ENCODE measurements at regions not wholly inside any gene's neighbourhood (a gene's known extent, or its start where the extent isn't known, plus 50 kb on each side); places are given as distances from the start of the nearest gene placed in this dataset.

GRCh38 chr11:21806508-21806907, 386.4 kb upstream of the ANO5 start:
- CTCF ChIA-PET, result no interaction called here
- Mint-ChIP-seq H3K36me3 (ENCODE audit: low read depth) (no peaks in the 10 kb centered on the region), H3K27ac (no peak overlapping the region)

DNA sequence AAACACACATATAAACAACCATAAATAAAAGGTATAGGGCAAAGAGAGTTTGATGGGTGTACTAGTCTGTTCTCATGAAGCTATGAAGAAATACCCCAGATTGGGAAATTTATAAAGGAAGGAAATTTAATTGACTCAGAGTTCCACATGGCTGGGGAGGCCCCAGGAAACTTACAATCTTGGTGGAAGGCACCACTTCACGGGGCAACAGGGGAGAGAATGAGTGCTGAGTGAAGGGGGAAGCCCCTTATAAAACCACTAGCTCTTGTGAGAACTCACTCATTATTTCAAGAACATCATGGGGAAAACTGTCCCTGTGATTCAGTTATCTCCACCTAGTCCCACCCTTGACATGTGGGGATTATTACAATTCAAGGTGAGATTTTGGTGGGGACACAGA, 385.9 kb upstream of the ANO5 start:
- no peak overlapping the region for H3K27ac Mint-ChIP-seq
- CTCF ChIA-PET, result interaction anchor here (0.5 kb wide), 1 partner anchor 22 kb away, joined by 3 read pairs; no protein-coding TSS in a partner anchor
- H3K27me3 Mint-ChIP-seq (ENCODE audit: low read depth), result no peaks in the 10 kb centered on the region
- DNase-seq, result peak; percentile 42
- peaks cover 2% of the 10 kb centered on the region for H3K4me1 Mint-ChIP-seq (ENCODE audit: low read depth)
- peaks cover 13% of the 10 kb centered on the region for H3K9me3 Mint-ChIP-seq
- no peaks in the 10 kb centered on the region for H3K36me3 Mint-ChIP-seq (ENCODE audit: low read depth)
- H3K4me3 Mint-ChIP-seq, result no peak overlapping the region
- intact Hi-C loops (cut with micrococcal nuclease), result no loop called here

More at GRCh38 chr11:21806508-21806907, 386.4 kb upstream of the ANO5 start:
- H3K9me3 Mint-ChIP-seq, result peaks cover 13% of the 10 kb centered on the region
- DNase-seq, result no peak
- intact Hi-C loops (cut with micrococcal nuclease), result no loop called here
- peaks cover 2% of the 10 kb centered on the region for H3K4me1 Mint-ChIP-seq (ENCODE audit: low read depth)
- H3K4me3 Mint-ChIP-seq, result no peak overlapping the region
- no peaks in the 10 kb centered on the region for H3K27me3 Mint-ChIP-seq (ENCODE audit: low read depth)

GRCh38 chr11:21807350-21807749, 385.5 kb upstream of the ANO5 start:
- H3K27ac Mint-ChIP-seq, result no peak overlapping the region
- CTCF ChIA-PET, result interaction anchor here (0.5 kb wide), 1 partner anchor 22 kb away, joined by 3 read pairs; no protein-coding TSS in a partner anchor
- H3K4me1 Mint-ChIP-seq (ENCODE audit: low read depth), result peaks cover 2% of the 10 kb centered on the region
- no peaks in the 10 kb centered on the region for H3K36me3 Mint-ChIP-seq (ENCODE audit: low read depth)
- H3K9me3 Mint-ChIP-seq, result peaks cover 13% of the 10 kb centered on the region
- intact Hi-C loops (cut with micrococcal nuclease), result no loop called here
- H3K27me3 Mint-ChIP-seq (ENCODE audit: low read depth), result no peaks in the 10 kb centered on the region
- DNase-seq, result no peak
- H3K4me3 Mint-ChIP-seq, result no peak overlapping the region

DNA sequence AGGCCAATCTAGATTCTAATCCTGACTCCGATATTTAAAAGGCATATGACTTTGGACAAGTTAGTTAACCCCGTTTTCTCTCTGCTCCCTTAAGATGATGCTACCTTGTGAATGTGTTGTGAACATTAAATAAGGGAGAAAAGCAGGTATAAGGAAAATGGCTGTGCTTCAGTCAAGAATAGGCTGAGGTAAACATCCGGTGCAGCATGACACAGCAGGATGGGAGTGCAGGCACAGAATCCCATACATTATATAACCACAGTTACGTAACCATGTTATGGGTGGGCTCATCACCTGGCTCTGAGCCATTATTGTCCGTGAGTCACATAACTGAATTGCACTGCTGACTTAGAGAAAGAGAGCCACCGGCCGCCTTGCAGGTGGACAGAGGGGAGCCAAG, 382.2 kb upstream of the ANO5 start:
- intact Hi-C loops (cut with micrococcal nuclease), result no loop called here
- CTCF ChIA-PET, result no interaction called here
- H3K4me1 Mint-ChIP-seq (ENCODE audit: low read depth), result peaks cover 2% of the 10 kb centered on the region
- H3K36me3 Mint-ChIP-seq (ENCODE audit: low read depth), result no peaks in the 10 kb centered on the region
- no peaks in the 10 kb centered on the region for H3K27me3 Mint-ChIP-seq (ENCODE audit: low read depth)
- H3K27ac Mint-ChIP-seq, result no peak overlapping the region
- peaks cover 1% of the 10 kb centered on the region for H3K9me3 Mint-ChIP-seq
- no peak overlapping the region for H3K4me3 Mint-ChIP-seq
- DNase-seq, result no peak

DNA sequence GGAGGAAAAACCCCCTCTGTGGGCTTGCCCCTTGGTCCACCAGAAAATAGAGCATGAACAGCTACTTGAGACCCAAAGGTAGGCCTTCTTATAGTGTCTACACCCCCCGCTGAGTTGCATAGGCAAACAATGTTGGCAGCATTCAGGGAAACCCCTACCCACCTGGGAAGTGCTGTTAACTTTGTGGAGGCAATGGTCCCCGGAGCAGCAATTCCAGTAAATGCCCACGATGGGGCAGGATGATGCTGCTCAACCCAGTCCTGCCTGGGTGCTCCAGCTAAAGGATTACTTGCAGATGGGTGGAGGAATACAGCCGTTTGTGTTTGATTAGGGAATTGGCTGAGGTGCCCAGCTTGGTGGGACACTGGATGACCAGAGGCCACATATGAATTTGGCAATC, 381.3 kb upstream of the ANO5 start:
- Mint-ChIP-seq H3K36me3 (ENCODE audit: low read depth) (no peaks in the 10 kb centered on the region), H3K9me3 (peaks cover 1% of the 10 kb centered on the region), H3K4me3 (no peak overlapping the region), H3K4me1 (ENCODE audit: low read depth) (no peaks in the 10 kb centered on the region), H3K27ac (no peak overlapping the region), H3K27me3 (ENCODE audit: low read depth) (no peaks in the 10 kb centered on the region)
- CTCF ChIA-PET, result no interaction called here
- no peak for DNase-seq
- intact Hi-C loops (cut with micrococcal nuclease), result no loop called here

GRCh38 chr11:21814169-21814568, 378.7 kb upstream of the ANO5 start:
- Mint-ChIP-seq H3K9me3 (peaks cover 1% of the 10 kb centered on the region), H3K36me3 (ENCODE audit: low read depth) (no peaks in the 10 kb centered on the region), H3K4me1 (ENCODE audit: low read depth) (no peaks in the 10 kb centered on the region), H3K4me3 (no peak overlapping the region), H3K27ac (no peak overlapping the region), H3K27me3 (ENCODE audit: low read depth) (no peaks in the 10 kb centered on the region)
- no peak for DNase-seq
- intact Hi-C loops (cut with micrococcal nuclease), result no loop called here
- CTCF ChIA-PET, result no interaction called here

- H3K4me1 Mint-ChIP-seq (ENCODE audit: low read depth), result no peaks in the 10 kb centered on the region
- CTCF ChIA-PET, result no interaction called here
Measured at GRCh38 chr11:21817696-21818095, 375.2 kb upstream of the ANO5 start.

DNA sequence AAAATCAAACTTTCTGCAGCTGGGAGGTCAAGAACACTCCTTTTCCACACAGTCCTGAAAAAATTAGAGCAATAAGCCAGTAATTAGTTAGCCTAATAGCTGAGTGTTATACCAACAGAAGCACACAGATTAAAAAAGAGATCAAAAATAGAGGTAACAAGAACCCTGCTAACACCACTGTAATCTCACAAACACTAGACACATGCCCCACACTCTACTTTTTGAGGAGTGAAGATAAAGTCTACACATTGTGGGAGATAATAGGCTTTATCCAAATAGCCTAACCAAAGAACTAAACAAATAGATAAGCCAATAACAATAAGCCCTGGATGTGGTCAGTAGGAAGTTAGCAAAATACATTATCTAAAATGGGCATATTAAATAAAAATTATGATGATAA, 372.7 kb upstream of the ANO5 start:
- CTCF ChIA-PET, result no interaction called here
- H3K27me3 Mint-ChIP-seq (ENCODE audit: low read depth), result no peaks in the 10 kb centered on the region
- no peaks in the 10 kb centered on the region for H3K4me1 Mint-ChIP-seq (ENCODE audit: low read depth)

More at GRCh38 chr11:21817696-21818095, 375.2 kb upstream of the ANO5 start:
- intact Hi-C loops (cut with micrococcal nuclease), result no loop called here
- no peaks in the 10 kb centered on the region for H3K36me3 Mint-ChIP-seq (ENCODE audit: low read depth)
- no peaks in the 10 kb centered on the region for H3K9me3 Mint-ChIP-seq
- H3K27me3 Mint-ChIP-seq (ENCODE audit: low read depth), result no peaks in the 10 kb centered on the region
- no peak overlapping the region for H3K4me3 Mint-ChIP-seq
- no peak for DNase-seq
- no peak overlapping the region for H3K27ac Mint-ChIP-seq

GRCh38 chr11:21825127-21825526, 367.8 kb upstream of the ANO5 start:
- H3K27ac Mint-ChIP-seq, result no peak overlapping the region
- H3K4me3 Mint-ChIP-seq, result no peak overlapping the region
- no peaks in the 10 kb centered on the region for H3K4me1 Mint-ChIP-seq (ENCODE audit: low read depth)
- H3K9me3 Mint-ChIP-seq, result peaks cover 2% of the 10 kb centered on the region
- CTCF ChIA-PET, result no interaction called here
- no peaks in the 10 kb centered on the region for H3K27me3 Mint-ChIP-seq (ENCODE audit: low read depth)
- no peak for DNase-seq
- intact Hi-C loops (cut with micrococcal nuclease), result no loop called here
- H3K36me3 Mint-ChIP-seq (ENCODE audit: low read depth), result no peaks in the 10 kb centered on the region

More for the DNA sequence above, 372.7 kb upstream of the ANO5 start:
- no peaks in the 10 kb centered on the region for H3K36me3 Mint-ChIP-seq (ENCODE audit: low read depth)
- H3K9me3 Mint-ChIP-seq, result no peaks in the 10 kb centered on the region
- DNase-seq, result no peak
- intact Hi-C loops (cut with micrococcal nuclease), result no loop called here
- H3K4me3 Mint-ChIP-seq, result no peak overlapping the region
- no peak overlapping the region for H3K27ac Mint-ChIP-seq

GRCh38 chr11:21838427-21838826, 354.5 kb upstream of the ANO5 start:
- Mint-ChIP-seq H3K27me3 (ENCODE audit: low read depth) (no peaks in the 10 kb centered on the region), H3K27ac (no peak overlapping the region), H3K4me3 (no peak overlapping the region), H3K9me3 (peaks cover 4% of the 10 kb centered on the region), H3K4me1 (ENCODE audit: low read depth) (no peaks in the 10 kb centered on the region), H3K36me3 (ENCODE audit: low read depth) (no peaks in the 10 kb centered on the region)
- intact Hi-C loops (cut with micrococcal nuclease), result no loop called here
- no peak for DNase-seq
- CTCF ChIA-PET, result no interaction called here

GRCh38 chr11:21839796-21840195, 353.1 kb upstream of the ANO5 start:
- no peaks in the 10 kb centered on the region for H3K4me1 Mint-ChIP-seq (ENCODE audit: low read depth)
- H3K27ac Mint-ChIP-seq, result no peak overlapping the region
- CTCF ChIA-PET, result no interaction called here
- no peak for DNase-seq
- H3K9me3 Mint-ChIP-seq, result peaks cover 3% of the 10 kb centered on the region
- no peak overlapping the region for H3K4me3 Mint-ChIP-seq
- H3K36me3 Mint-ChIP-seq (ENCODE audit: low read depth), result no peaks in the 10 kb centered on the region
- intact Hi-C loops (cut with micrococcal nuclease), result no loop called here
- no peaks in the 10 kb centered on the region for H3K27me3 Mint-ChIP-seq (ENCODE audit: low read depth)

- Mint-ChIP-seq H3K4me3 (no peak overlapping the region), H3K27me3 (ENCODE audit: low read depth) (no peaks in the 10 kb centered on the region), H3K4me1 (ENCODE audit: low read depth) (no peaks in the 10 kb centered on the region), H3K36me3 (ENCODE audit: low read depth) (no peaks in the 10 kb centered on the region), H3K9me3 (peaks cover 1% of the 10 kb centered on the region), H3K27ac (no peak overlapping the region)
- CTCF ChIA-PET, result no interaction called here
- intact Hi-C loops (cut with micrococcal nuclease), result no loop called here
- DNase-seq, result no peak
Measured at GRCh38 chr11:21861314-21861713, 331.6 kb upstream of the ANO5 start.

- Mint-ChIP-seq H3K36me3 (ENCODE audit: low read depth) (no peaks in the 10 kb centered on the region), H3K9me3 (peaks cover 1% of the 10 kb centered on the region), H3K27ac (no peak overlapping the region), H3K4me3 (no peak overlapping the region), H3K27me3 (ENCODE audit: low read depth) (no peaks in the 10 kb centered on the region), H3K4me1 (ENCODE audit: low read depth) (no peaks in the 10 kb centered on the region)
- intact Hi-C loops (cut with micrococcal nuclease), result no loop called here
- no peak for DNase-seq
- CTCF ChIA-PET, result no interaction called here
Measured at GRCh38 chr11:21865541-21865940, 327.3 kb upstream of the ANO5 start.

- intact Hi-C loops (cut with micrococcal nuclease), result no loop called here
- no peak for DNase-seq
- peaks cover 1% of the 10 kb centered on the region for H3K9me3 Mint-ChIP-seq
- CTCF ChIA-PET, result no interaction called here
- H3K27ac Mint-ChIP-seq, result no peak overlapping the region
- no peak overlapping the region for H3K4me3 Mint-ChIP-seq
- H3K4me1 Mint-ChIP-seq (ENCODE audit: low read depth), result no peaks in the 10 kb centered on the region
- no peaks in the 10 kb centered on the region for H3K27me3 Mint-ChIP-seq (ENCODE audit: low read depth)
- no peaks in the 10 kb centered on the region for H3K36me3 Mint-ChIP-seq (ENCODE audit: low read depth)
Measured at GRCh38 chr11:21866781-21867180, 326.1 kb upstream of the ANO5 start.
